HEK293T (cell line): ENCODE measurements at regions not wholly inside any gene's neighbourhood (a gene's known extent, or its start where the extent isn't known, plus 50 kb on each side); places are given as distances from the start of the nearest gene placed in this dataset.

ENCODE experiments used
- CTCF ChIA-PET: fragments of 350-600 bp; formaldehyde crosslinking; extraction: SDS; loops from one replicate; lab custom pipeline; 2021; ENCODE audit warnings: antibody characterized with exemption, inconsistent platforms; lab: Yijun Ruan, JAX
- POLR2A ChIA-PET: fragments of 350-600 bp; formaldehyde crosslinking; extraction: SDS; loops from one replicate; lab custom pipeline; 2020; ENCODE audit warnings: antibody characterized with exemption, inconsistent platforms; lab: Yijun Ruan, JAX
- DNase-seq: peaks from one replicate; pipeline ENCODE4 v3.0.0; 2012; ENCODE audit warnings: mixed read lengths; ENCODE audit errors: extremely low spot score
- ARNT ChIP-seq: fragments of 450-650 bp; IDR thresholded peaks from 2 replicates; pipeline ENCODE4 v1.6.1; 2017; ENCODE audit warnings: mild to moderate bottlenecking
- BHLHE40 ChIP-seq: fragments of 450-650 bp; IDR thresholded peaks from 2 replicates; pipeline ENCODE4 v1.6.1; 2016; ENCODE audit warnings: mild to moderate bottlenecking, moderate library complexity, borderline replicate concordance
- CTBP1 ChIP-seq: fragments of 450-650 bp; IDR thresholded peaks from 2 replicates; pipeline ENCODE4 v1.6.1; 2016; ENCODE audit warnings: borderline replicate concordance
- ELF4 ChIP-seq: fragments of 450-650 bp; IDR thresholded peaks from 2 replicates; pipeline ENCODE4 v1.6.1; 2017; ENCODE audit warnings: antibody characterized with exemption
- FOXA1 ChIP-seq: fragments of 450-650 bp; IDR thresholded peaks from 2 replicates; pipeline ENCODE4 v1.6.1; 2016; ENCODE audit warnings: mild to moderate bottlenecking
- FOXK2 ChIP-seq: fragments of 450-650 bp; IDR thresholded peaks from 2 replicates; pipeline ENCODE4 v1.6.1; 2016; ENCODE audit warnings: mild to moderate bottlenecking
- FOXM1 ChIP-seq: fragments of 450-650 bp; IDR thresholded peaks from 2 replicates; pipeline ENCODE4 v1.6.1; 2017; ENCODE audit warnings: mild to moderate bottlenecking, borderline replicate concordance
- HDGF ChIP-seq: fragments of 450-650 bp; IDR thresholded peaks from 2 replicates; pipeline ENCODE4 v1.6.1; 2017; ENCODE audit warnings: antibody characterized with exemption, borderline replicate concordance
- LEF1 ChIP-seq: fragments of 450-650 bp; IDR thresholded peaks from 2 replicates; pipeline ENCODE4 v1.6.1; 2017; ENCODE audit warnings: mild to moderate bottlenecking, borderline replicate concordance
- NFRKB ChIP-seq: fragments of 450-650 bp; IDR thresholded peaks from 2 replicates; pipeline ENCODE4 v1.6.1; 2016; ENCODE audit warnings: mild to moderate bottlenecking, moderate library complexity
- PKNOX1 ChIP-seq: fragments of 450-650 bp; IDR thresholded peaks from 2 replicates; pipeline ENCODE4 v1.6.1; 2016
- SP1 ChIP-seq: fragments of 450-650 bp; IDR thresholded peaks from 2 replicates; pipeline ENCODE4 v1.6.1; 2017
- SUZ12 ChIP-seq: fragments of 450-650 bp; IDR thresholded peaks from 2 replicates; pipeline ENCODE4 v1.6.1; 2016; ENCODE audit warnings: mild to moderate bottlenecking
- TARDBP ChIP-seq: fragments of 450-650 bp; IDR thresholded peaks from 2 replicates; pipeline ENCODE4 v1.6.1; 2016
- ZNF384 ChIP-seq: fragments of 450-650 bp; IDR thresholded peaks from 2 replicates; pipeline ENCODE4 v1.6.1; 2016

DNA sequence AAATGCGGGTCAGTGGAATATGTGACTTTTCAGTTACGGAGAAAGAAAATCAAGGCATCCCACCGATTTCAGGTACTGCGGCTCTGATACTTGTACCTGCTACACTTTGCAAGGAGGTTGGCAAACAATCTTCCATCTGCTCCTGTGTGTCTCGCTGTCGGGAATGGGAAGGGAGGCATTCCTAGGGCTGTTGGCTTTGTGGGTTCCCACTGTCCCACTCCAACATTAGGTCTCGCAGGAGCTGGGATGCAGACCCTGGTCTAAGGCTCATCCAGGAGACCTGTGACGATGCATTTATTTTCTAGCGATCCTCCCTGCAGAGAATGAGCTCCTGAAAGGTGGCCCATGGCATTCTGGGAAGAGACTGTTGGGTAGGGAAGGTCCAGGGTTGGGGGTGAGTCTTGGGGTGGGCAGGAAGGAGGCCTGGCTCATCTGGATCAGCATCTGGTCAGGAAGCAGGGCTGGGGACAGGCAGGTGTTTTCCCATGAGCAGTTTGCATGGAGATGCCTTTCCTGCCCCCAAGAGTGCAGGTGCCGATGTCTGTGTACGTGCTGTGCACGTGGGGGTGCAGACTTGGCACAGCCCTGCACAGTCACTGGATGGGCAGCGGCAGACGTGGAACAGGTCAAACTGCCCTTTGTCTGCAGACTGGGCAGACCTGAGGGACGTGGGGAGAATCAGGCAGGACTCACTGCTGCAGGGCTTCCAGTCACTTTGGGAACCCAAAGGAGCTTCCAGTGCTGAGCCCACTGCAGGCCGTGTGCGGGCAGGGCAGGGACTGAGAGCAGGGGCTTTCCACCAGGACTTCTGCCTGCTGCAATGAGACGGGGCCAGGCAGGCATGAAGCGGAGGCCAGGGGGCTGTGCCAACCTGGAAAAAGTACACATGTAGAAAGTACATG is 152.4 kb downstream of the TEX29 start:
- ChIA-PET POLR2A (no interaction called here), CTCF (interaction anchor here (0.5 kb wide), 1 partner anchor 910 kb away, joined by 5 read pairs; no protein-coding TSS in a partner anchor)
- no peak for DNase-seq
- TF ChIP-seq NFRKB (no peak), FOXK2 (no peak), ZNF384 (no peak), SUZ12 (no peak), ARNT (no peak), PKNOX1 (no peak)

- peak; percentile 54 for DNase-seq
- ChIA-PET POLR2A (no interaction called here), CTCF (interaction anchor here (0.6 to 2.6 kb wide), 7 partner anchors 12 to 971 kb away, joined by 3 to 15 read pairs (median 4); no protein-coding TSS in a partner anchor)
- TF ChIP-seq PKNOX1 (no peak), ELF4 (no peak), NFRKB (no peak), FOXK2 (no peak), FOXM1 (no peak), SP1 (no peak), HDGF (no peak), BHLHE40 (no peak), FOXA1 (no peak), ZNF384 (no peak), CTBP1 (no peak), SUZ12 (no peak), ARNT (no peak), TARDBP (no peak), LEF1 (no peak)
Observed at GRCh38 chr13:111474136-111475002, 153.9 kb downstream of the TEX29 start.

DNA sequence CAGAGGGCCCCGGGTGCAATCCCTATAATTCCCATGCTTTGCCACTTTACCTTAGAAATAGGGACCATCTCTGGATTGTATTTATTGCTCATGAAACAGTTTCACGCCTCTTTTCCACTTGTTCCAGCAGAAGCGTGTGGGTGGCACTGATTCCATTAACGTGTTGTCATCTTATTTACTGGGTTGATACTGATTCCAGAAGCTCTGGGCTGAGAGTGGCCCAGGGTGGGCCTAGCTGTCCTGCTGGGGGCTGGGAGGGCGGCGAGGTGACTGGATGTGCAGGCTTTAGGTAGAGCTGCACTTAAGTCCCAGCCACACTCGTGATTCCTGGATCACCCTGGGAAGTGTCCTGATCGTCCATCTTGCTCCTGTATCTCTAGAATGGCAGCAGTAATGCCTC is 155.0 kb downstream of the TEX29 start:
- no peak for DNase-seq
- TF ChIP-seq BHLHE40 = no peak
- TF ChIP-seq HDGF = no peak
- TF ChIP-seq PKNOX1 = no peak
- TF ChIP-seq CTBP1 = no peak
- no peak for TF ChIP-seq ARNT
- no peak for TF ChIP-seq ELF4
- no peak for TF ChIP-seq TARDBP
- no peak for TF ChIP-seq SP1
- TF ChIP-seq LEF1 = no peak
- no peak for TF ChIP-seq FOXM1
- TF ChIP-seq FOXA1 = no peak
- CTCF ChIA-PET = interaction anchor here (2.6 kb wide), 1 partner anchor 968 kb away, joined by 15 read pairs; no protein-coding TSS in a partner anchor
- POLR2A ChIA-PET = no interaction called here

- ChIA-PET POLR2A (no interaction called here), CTCF (interaction anchor here (2.6 kb wide), 1 partner anchor 967 kb away, joined by 15 read pairs; no protein-coding TSS in a partner anchor)
- TF ChIP-seq FOXA1 (no peak), TARDBP (no peak), FOXM1 (no peak), SUZ12 (no peak), LEF1 (no peak), PKNOX1 (no peak), HDGF (no peak), NFRKB (no peak), BHLHE40 (no peak), ARNT (no peak)
- DNase-seq = no peak
Observed at GRCh38 chr13:111476197-111476596, 155.8 kb downstream of the TEX29 start.

- TF ChIP-seq FOXK2 (no peak), PKNOX1 (no peak), SP1 (no peak)
- CTCF ChIA-PET = no interaction called here
- no peak for DNase-seq
- POLR2A ChIA-PET = no interaction called here
Observed at GRCh38 chr13:111479412-111479811, 159.0 kb downstream of the TEX29 start.
